HFFc6 (cell line): ENCODE measurements at regions not wholly inside any gene's neighbourhood (a gene's known extent, or its start where the extent isn't known, plus 50 kb on each side); places are given as distances from the start of the nearest gene placed in this dataset.

Experiments
- DNase-seq: peaks from one replicate; pipeline ENCODE4 v3.0.0-alpha.2; 2018
- H3K27ac Mint-ChIP-seq: 2 replicates; pipeline ENCODE4 v1.8.0; 2020; ENCODE audit warnings: mild to moderate bottlenecking, mixed read lengths
- H3K27me3 Mint-ChIP-seq: 2 replicates; pipeline ENCODE4 v1.8.0; 2021; ENCODE audit warnings: mild to moderate bottlenecking, moderate library complexity, mixed read lengths; ENCODE audit not compliant: insufficient read depth
- H3K36me3 Mint-ChIP-seq: 2 replicates; pipeline ENCODE4 v1.8.0; 2021; ENCODE audit warnings: low read depth, mixed read lengths
- H3K4me1 Mint-ChIP-seq: 2 replicates; pipeline ENCODE4 v1.8.0; 2020; ENCODE audit warnings: low read depth, mixed read lengths
- H3K4me3 Mint-ChIP-seq: 2 replicates; pipeline ENCODE4 v1.8.0; 2020; ENCODE audit warnings: mild to moderate bottlenecking, moderate library complexity, mixed read lengths
- H3K9me3 Mint-ChIP-seq: 2 replicates; pipeline ENCODE4 v1.8.0; 2020; ENCODE audit warnings: mild to moderate bottlenecking, mixed read lengths
- CTCF ChIP-seq: fragments of 200-600 bp; sonication (generic); IDR thresholded peaks from 2 replicates; pipeline ENCODE4 v1.5.0; 2021; ENCODE audit warnings: antibody characterized with exemption, mild to moderate bottlenecking

GRCh38 chr1:82810601-82811000 is 1009.9 kb downstream of the ADGRL2 start:
- H3K36me3 Mint-ChIP-seq: no peaks in the 10 kb centered on the region
- H3K4me3 Mint-ChIP-seq: no peak overlapping the region
- peaks cover 28% of the 10 kb centered on the region for H3K9me3 Mint-ChIP-seq
- no peak overlapping the region for H3K27ac Mint-ChIP-seq
- no peaks in the 10 kb centered on the region for H3K4me1 Mint-ChIP-seq
- no peaks in the 10 kb centered on the region for H3K27me3 Mint-ChIP-seq
- no peak for DNase-seq
- TF ChIP-seq CTCF: no peak

- no peak overlapping the region for H3K27ac Mint-ChIP-seq
- H3K4me3 Mint-ChIP-seq: no peak overlapping the region
- H3K9me3 Mint-ChIP-seq: peaks cover 35% of the 10 kb centered on the region
- H3K4me1 Mint-ChIP-seq: no peaks in the 10 kb centered on the region
- no peak for DNase-seq
- no peak for TF ChIP-seq CTCF
- H3K27me3 Mint-ChIP-seq: no peaks in the 10 kb centered on the region
- H3K36me3 Mint-ChIP-seq: no peaks in the 10 kb centered on the region
Observed at GRCh38 chr1:82807563-82807962, 1006.8 kb downstream of the ADGRL2 start.

GRCh38 chr1:82806133-82806532 is 1005.4 kb downstream of the ADGRL2 start:
- Mint-ChIP-seq H3K4me3 (no peak overlapping the region), H3K9me3 (peaks cover 38% of the 10 kb centered on the region), H3K36me3 (no peaks in the 10 kb centered on the region), H3K4me1 (no peaks in the 10 kb centered on the region), H3K27ac (no peak overlapping the region), H3K27me3 (no peaks in the 10 kb centered on the region)
- TF ChIP-seq CTCF: no peak
- no peak for DNase-seq

- Mint-ChIP-seq H3K27ac (no peak overlapping the region), H3K4me1 (no peaks in the 10 kb centered on the region), H3K9me3 (peaks cover 36% of the 10 kb centered on the region), H3K36me3 (no peaks in the 10 kb centered on the region), H3K4me3 (no peak overlapping the region), H3K27me3 (no peaks in the 10 kb centered on the region)
- DNase-seq: no peak
- no peak for TF ChIP-seq CTCF
Observed at GRCh38 chr1:82801176-82801575, 1000.4 kb downstream of the ADGRL2 start.

GRCh38 chr1:82800721-82801120 is 1000.0 kb downstream of the ADGRL2 start:
- no peaks in the 10 kb centered on the region for H3K27me3 Mint-ChIP-seq
- H3K27ac Mint-ChIP-seq: no peak overlapping the region
- H3K4me3 Mint-ChIP-seq: no peak overlapping the region
- no peak for DNase-seq
- TF ChIP-seq CTCF: no peak
- no peaks in the 10 kb centered on the region for H3K4me1 Mint-ChIP-seq
- peaks cover 36% of the 10 kb centered on the region for H3K9me3 Mint-ChIP-seq
- no peaks in the 10 kb centered on the region for H3K36me3 Mint-ChIP-seq

- TF ChIP-seq CTCF: no peak
- no peaks in the 10 kb centered on the region for H3K36me3 Mint-ChIP-seq
- no peak for DNase-seq
- H3K4me3 Mint-ChIP-seq: no peak overlapping the region
- peaks cover 49% of the 10 kb centered on the region for H3K9me3 Mint-ChIP-seq
- no peak overlapping the region for H3K27ac Mint-ChIP-seq
- no peaks in the 10 kb centered on the region for H3K4me1 Mint-ChIP-seq
- no peaks in the 10 kb centered on the region for H3K27me3 Mint-ChIP-seq
Observed at GRCh38 chr1:82799261-82799660, 998.5 kb downstream of the ADGRL2 start.
